ENCODE measurements at regions not wholly inside any gene's neighbourhood (a gene's known extent, or its start where the extent isn't known, plus 50 kb on each side); places are given as distances from the start of the nearest gene placed in this dataset.

- no peaks in the 10 kb centered on the region for H3K9me3 ChIP-seq
- DNase-seq: no peak
- TF ChIP-seq POLR2A (IDR thresholded peaks at IDR 0.05): no peak
- TF ChIP-seq POLR2AphosphoS5 (IDR thresholded peaks at IDR 0.05): no peak
- TF ChIP-seq CTCF (IDR thresholded peaks at IDR 0.05): no peak
- TF ChIP-seq EP300 (IDR thresholded peaks at IDR 0.05): no peak
- intact Hi-C loops (cut with DNase I): loop anchor here (1.0 to 2.0 kb wide), 2 partner anchors 20 to 51 kb away; no protein-coding TSS in a partner anchor
- no peaks in the 10 kb centered on the region for H3K27me3 ChIP-seq
- H3K27ac ChIP-seq: peak overlapping the region; percentile 85 to 93 (median 90)
- H3K4me3 ChIP-seq: peak overlapping the region; percentile 17 to 38 (median 30)
- H3K36me3 ChIP-seq: no peaks in the 10 kb centered on the region
- peaks cover 4 to 41% (median 39%) of the 10 kb centered on the region in 4 donors for H3K4me1 ChIP-seq
- 3 to 12% methylated on average over 3 of the region's 3 CpGs for WGBS, 2 donors
Observed at GRCh38 chr15:92831336-92831654, 68.8 kb upstream of the CHD2 start.

GRCh38 chr15:92831655-92832328 is 68.3 kb upstream of the CHD2 start:
- no peak for TF ChIP-seq CTCF (IDR thresholded peaks at IDR 0.05)
- TF ChIP-seq EP300 (IDR thresholded peaks at IDR 0.05): peak in 1 of 4 donors; percentile 57
- TF ChIP-seq POLR2A (IDR thresholded peaks at IDR 0.05): peak; percentile 70 to 74
- TF ChIP-seq POLR2AphosphoS5 (IDR thresholded peaks at IDR 0.05): peak; percentile 78 to 90 (median 88)
- H3K4me1 ChIP-seq: peaks cover 4 to 41% (median 39%) of the 10 kb centered on the region in 4 donors
- intact Hi-C loops (cut with DNase I): loop anchor here (1.0 to 2.0 kb wide), 2 partner anchors 21 to 51 kb away; no protein-coding TSS in a partner anchor
- DNase-seq: peak; percentile 98
- no peaks in the 10 kb centered on the region for H3K27me3 ChIP-seq
- peak overlapping the region; percentile 85 to 93 (median 90) for H3K27ac ChIP-seq
- no peaks in the 10 kb centered on the region for H3K9me3 ChIP-seq
- peak overlapping the region; percentile 17 to 38 (median 30) for H3K4me3 ChIP-seq
- WGBS, 2 donors: 0 to 1% methylated on average over 10 of the region's 10 CpGs
- H3K36me3 ChIP-seq: no peaks in the 10 kb centered on the region

GRCh38 chr15:92833106-92833433 is 67.1 kb upstream of the CHD2 start:
- Histone ChIP-seq H3K36me3 (no peaks in the 10 kb centered on the region), H3K4me3 (no peak overlapping the region), H3K9me3 (no peaks in the 10 kb centered on the region), H3K27ac (peak overlapping the region; percentile 85 to 93 (median 90)), H3K4me1 (peaks cover 4 to 41% (median 39%) of the 10 kb centered on the region in 4 donors), H3K27me3 (no peaks in the 10 kb centered on the region)
- 69 to 85% methylated on average over 4 of the region's 4 CpGs for WGBS, 2 donors
- TF ChIP-seq CTCF (IDR thresholded peaks at IDR 0.05) (no peak), POLR2A (IDR thresholded peaks at IDR 0.05) (no peak), EP300 (IDR thresholded peaks at IDR 0.05) (no peak), POLR2AphosphoS5 (IDR thresholded peaks at IDR 0.05) (no peak)
- intact Hi-C loops (cut with DNase I): no loop called here
- no peak for DNase-seq

- no peaks in the 10 kb centered on the region for H3K27me3 ChIP-seq
- DNase-seq: no peak
- H3K4me1 ChIP-seq: peaks cover 4 to 41% (median 39%) of the 10 kb centered on the region in 4 donors
- peak overlapping the region; percentile 85 to 93 (median 90) for H3K27ac ChIP-seq
- 90 to 95% methylated on average over 5 of the region's 5 CpGs for WGBS, 2 donors
- H3K9me3 ChIP-seq: no peaks in the 10 kb centered on the region
- H3K4me3 ChIP-seq: no peak overlapping the region
- TF ChIP-seq POLR2A (IDR thresholded peaks at IDR 0.05) (no peak), CTCF (IDR thresholded peaks at IDR 0.05) (no peak), EP300 (IDR thresholded peaks at IDR 0.05) (no peak), POLR2AphosphoS5 (IDR thresholded peaks at IDR 0.05) (no peak)
- intact Hi-C loops (cut with DNase I): no loop called here
- H3K36me3 ChIP-seq: no peaks in the 10 kb centered on the region
Observed at GRCh38 chr15:92833493-92834271, 66.4 kb upstream of the CHD2 start.
